ENCODE measurements at regions not wholly inside any gene's neighbourhood (a gene's known extent, or its start where the extent isn't known, plus 50 kb on each side); places are given as distances from the start of the nearest gene placed in this dataset.

DNA sequence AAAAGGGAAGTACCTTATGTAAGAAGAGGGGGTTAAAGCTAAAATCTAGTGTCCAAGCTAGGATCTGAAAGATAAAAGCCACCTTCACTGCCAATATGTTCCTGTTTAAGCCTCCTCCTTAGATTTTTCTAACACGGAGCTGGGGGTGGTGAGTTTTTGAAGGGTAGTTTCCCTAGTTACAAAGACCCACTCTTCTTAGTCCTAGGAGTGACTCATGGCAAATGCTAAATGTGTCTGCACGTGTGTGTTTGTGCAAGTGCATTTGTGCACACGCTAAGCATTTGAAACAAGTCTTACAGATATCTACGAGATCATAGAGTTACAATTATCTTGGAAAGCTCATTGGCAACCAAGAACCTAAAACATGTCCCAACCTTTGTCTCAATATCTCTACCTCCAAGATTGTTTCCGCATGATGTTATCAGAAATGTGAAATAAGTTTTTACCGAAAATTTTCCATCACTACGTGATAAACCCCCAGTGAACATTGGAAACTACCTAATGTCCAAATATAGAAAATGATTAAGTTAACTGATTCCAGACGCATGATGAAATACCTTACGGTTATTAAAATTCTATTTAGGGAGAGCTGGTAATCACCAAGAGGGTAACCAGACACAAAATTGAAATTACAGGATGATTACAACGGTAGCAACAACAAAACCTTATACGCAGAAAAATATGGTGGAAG, 78.0 kb upstream of the HRH2 start:
- ChIA-PET CTCF (interaction anchor here (0.7 to 1.7 kb wide), 5 partner anchors 17 to 1290 kb away, joined by 3 to 4 read pairs (median 3); no protein-coding TSS in a partner anchor), POLR2A (no interaction called here)

GRCh38 chr5:175582697-175583096, 75.2 kb upstream of the HRH2 start:
- ChIA-PET POLR2A (no interaction called here), CTCF (no interaction called here)

DNA sequence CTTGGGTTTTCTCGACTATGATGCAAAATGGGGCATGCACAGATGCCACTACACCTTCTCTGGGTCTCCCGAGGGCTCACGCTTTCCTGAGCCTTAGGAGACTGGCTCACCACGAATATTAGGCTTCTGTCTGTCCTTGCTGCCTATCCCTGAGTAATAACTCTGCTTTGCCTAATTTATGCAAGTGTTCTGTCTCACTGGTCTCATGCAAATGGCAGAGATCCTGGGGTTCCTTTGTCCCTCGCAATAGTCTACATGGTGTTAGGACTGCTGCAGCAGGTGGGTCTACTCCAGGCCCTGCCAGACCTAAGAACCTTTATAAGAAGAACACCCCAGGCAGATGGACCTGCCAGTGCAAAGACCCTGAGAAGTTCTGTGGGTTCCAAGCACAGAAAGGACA, 72.3 kb upstream of the HRH2 start:
- POLR2A ChIA-PET, result no interaction called here
- CTCF ChIA-PET, result no interaction called here

GRCh38 chr5:175588709-175589429, 69.0 kb upstream of the HRH2 start:
- POLR2A ChIA-PET, result no interaction called here

DNA sequence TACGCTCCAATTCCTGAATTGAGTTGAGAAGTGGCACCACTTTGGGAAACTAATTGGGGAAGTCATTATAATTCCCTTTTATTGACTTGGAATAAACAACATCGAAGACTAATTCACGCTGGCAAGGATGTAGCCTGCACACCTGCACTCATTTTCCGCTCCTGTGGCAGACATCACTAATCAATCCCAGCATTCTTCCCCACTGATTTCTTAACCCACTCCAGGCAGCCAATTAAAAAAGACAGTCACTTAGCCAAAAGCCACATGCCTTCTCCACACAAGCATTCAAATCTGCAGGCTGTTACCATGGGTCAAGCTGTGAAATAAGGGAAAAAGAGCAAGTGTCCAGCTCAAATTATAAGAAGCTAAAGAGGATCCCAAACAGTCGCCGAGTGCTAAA, 68.2 kb upstream of the HRH2 start:
- ChIA-PET POLR2A (no interaction called here), CTCF (no interaction called here)

More at GRCh38 chr5:175588709-175589429, 69.0 kb upstream of the HRH2 start:
- CTCF ChIA-PET, result no interaction called here

- ChIA-PET POLR2A (no interaction called here), CTCF (no interaction called here)
Measured at GRCh38 chr5:175590471-175590881, 67.4 kb upstream of the HRH2 start.

DNA sequence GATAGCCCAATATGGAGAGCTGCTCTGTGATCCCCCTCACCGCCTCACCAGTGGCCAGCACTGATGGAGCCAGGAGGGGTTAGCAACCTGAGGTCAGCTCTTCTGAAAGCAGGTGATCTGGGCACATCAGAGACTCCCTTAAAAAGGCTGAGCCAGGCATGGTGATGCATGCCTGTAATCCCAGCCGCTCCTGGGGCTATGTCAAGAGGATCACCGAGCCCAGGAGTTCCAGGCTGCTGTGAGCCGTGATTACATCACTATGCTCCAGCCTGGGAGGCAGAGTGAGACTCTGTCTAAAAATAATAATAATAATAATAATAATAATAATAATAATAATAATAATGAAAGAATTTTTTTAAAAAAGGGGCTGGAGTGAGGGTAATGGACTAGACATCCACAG, 66.6 kb upstream of the HRH2 start:
- POLR2A ChIA-PET, result no interaction called here

DNA sequence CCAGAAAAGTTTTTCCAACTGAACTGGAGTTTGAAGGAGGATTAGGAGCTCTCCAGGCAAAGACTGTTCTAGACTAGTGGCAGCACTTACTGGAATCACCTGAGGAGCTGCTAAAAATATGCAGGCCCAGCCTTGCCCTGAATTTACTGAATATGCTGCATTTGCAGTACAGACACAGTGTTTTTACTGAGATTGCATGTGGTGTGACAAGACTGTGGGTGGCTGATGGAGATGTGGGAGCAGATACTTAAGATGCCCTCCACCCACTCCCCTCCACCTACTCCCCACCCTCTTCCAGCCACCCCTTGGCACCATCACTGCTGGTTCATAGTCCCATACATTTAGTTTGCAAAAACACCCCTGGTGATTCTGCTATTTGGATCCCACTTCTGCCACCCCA, 64.1 kb upstream of the HRH2 start:
- POLR2A ChIA-PET, result no interaction called here
- CTCF ChIA-PET, result no interaction called here

More for the DNA sequence above, 66.6 kb upstream of the HRH2 start:
- CTCF ChIA-PET, result no interaction called here

DNA sequence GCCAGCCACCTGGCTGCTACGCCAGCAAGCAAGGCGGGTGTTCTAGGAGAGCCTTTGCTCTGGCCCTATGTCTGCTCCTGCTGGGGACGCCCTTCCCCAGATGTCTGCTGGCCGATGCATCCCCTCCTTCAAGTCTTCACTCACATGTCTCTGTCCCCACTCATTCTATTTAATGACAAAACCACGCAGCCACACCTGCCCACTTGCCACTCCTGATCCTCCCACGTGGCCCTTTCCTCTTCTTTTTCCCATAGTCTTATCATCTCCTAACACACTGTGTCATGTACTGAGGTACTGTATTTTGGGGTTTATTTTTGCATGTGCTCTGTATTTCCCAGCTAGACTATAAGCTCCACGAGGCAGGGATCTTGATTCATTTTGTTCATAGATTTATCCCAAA, 62.0 kb upstream of the HRH2 start:
- ChIA-PET CTCF (no interaction called here), POLR2A (no interaction called here)

DNA sequence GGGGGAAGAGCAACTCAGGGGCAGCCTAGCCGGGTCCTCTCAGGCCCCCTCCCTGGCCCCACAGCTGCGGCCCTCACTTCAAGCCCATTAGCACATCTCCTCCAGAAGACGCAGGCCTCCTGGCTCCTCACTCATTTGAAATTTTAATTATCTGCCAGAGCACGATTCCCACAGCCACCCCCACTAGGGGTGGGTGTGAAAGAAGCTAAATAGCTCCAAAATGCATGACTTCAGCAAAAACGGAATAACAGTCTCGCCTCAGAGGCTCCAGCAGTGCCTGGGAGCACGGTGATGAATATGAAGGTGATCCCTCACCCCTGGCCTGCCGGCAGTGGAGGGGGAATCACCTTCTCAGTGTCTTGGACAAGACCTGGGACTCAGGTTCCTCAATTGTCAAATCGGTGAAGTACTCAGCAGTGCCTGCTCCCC, 61.1 kb upstream of the HRH2 start:
- ChIA-PET POLR2A (no interaction called here), CTCF (interaction anchor here (1.2 kb wide), 1 partner anchor 17 kb away, joined by 3 read pairs; no protein-coding TSS in a partner anchor)

DNA sequence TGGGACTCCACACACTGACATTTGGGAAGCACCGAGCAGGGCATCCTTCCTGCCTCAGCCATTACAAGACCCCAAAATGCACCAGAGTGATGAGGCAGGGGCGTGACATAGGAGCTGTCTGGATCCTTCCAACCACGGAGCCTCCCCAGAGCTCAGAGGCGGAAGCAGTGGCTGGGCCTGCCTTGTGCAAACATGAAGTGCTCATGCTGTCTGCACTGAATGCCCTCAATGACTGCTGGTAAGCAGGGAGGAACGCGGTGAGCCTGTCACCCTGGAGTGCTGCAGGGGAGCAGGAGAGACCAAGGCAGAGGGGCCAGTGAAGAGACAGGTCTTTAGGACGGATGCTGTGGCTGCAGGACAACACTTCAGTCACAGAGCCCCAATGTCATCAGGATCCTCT, 60.2 kb upstream of the HRH2 start:
- ChIA-PET POLR2A (no interaction called here), CTCF (interaction anchor here (1.2 kb wide), 1 partner anchor 18 kb away, joined by 3 read pairs; no protein-coding TSS in a partner anchor)

GRCh38 chr5:175598774-175599173, 59.1 kb upstream of the HRH2 start:
- ChIA-PET CTCF (no interaction called here), POLR2A (no interaction called here)

- POLR2A ChIA-PET, result no interaction called here
- CTCF ChIA-PET, result no interaction called here
Measured at GRCh38 chr5:175599210-175599609, 58.7 kb upstream of the HRH2 start.

GRCh38 chr5:175603987-175604739, 53.7 kb upstream of the HRH2 start:
- CTCF ChIA-PET, result interaction anchor here (0.9 kb wide), 1 partner anchor 23 kb away, joined by 3 read pairs; no protein-coding TSS in a partner anchor
- POLR2A ChIA-PET, result no interaction called here

DNA sequence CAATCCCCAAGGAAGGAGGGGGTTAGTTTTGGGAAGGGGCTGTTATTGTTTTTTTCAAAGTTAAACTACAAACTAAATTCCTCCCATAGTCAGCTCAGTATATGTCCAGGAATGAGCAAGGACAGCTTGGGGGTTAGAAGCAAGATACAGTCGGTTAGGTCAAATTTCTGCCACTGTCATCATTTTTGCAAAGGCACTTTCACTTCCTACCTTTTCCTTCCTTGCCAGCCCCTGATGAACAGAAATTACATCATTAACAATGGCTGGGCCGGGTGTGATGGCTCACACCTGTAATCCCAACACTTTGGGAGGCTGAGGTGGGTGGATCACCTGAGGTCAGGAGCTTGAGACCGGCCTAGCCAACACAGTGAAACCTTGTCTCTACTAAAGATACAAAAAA, 51.5 kb upstream of the HRH2 start:
- POLR2A ChIA-PET, result no interaction called here
- CTCF ChIA-PET, result no interaction called here

Measured in activated CD8-positive, alpha-beta memory T cell treated with anti-CD3 and anti-CD28 coated beads for 36 hours (primary cell).